GM12864 (cell line): ENCODE measurements at regions not wholly inside any gene's neighbourhood (a gene's known extent, or its start where the extent isn't known, plus 50 kb on each side); places are given as distances from the start of the nearest gene placed in this dataset.

Source experiments
- DNase-seq: peaks from one replicate; pipeline ENCODE4 v3.0.0-alpha.2; 2011; ENCODE audit warnings: low read depth
- H3K4me3 ChIP-seq: 2 replicates; pipeline ENCODE4 v1.5.1; 2011; ENCODE audit warnings: mild to moderate bottlenecking, low read depth, low read length, control low read depth
- CTCF ChIP-seq: IDR thresholded peaks from 2 replicates; pipeline ENCODE4 v1.5.1; 2011; ENCODE audit warnings: low read depth, mild to moderate bottlenecking, moderate library complexity, low read length, control low read depth, inconsistent platforms; ENCODE audit errors: missing control alignments

- H3K4me3 ChIP-seq: no peak overlapping the region
- TF ChIP-seq CTCF: no peak
- no peak for DNase-seq
Observed at GRCh38 chr5:39542511-39543285, 117.9 kb upstream of the DAB2 start.

GRCh38 chr5:39541920-39542319 is 117.1 kb upstream of the DAB2 start:
- no peak for DNase-seq
- no peak overlapping the region for H3K4me3 ChIP-seq
- TF ChIP-seq CTCF: no peak

GRCh38 chr5:39539470-39539869 is 114.7 kb upstream of the DAB2 start:
- no peak overlapping the region for H3K4me3 ChIP-seq
- DNase-seq: no peak
- TF ChIP-seq CTCF: no peak

GRCh38 chr5:39534690-39535089 is 109.9 kb upstream of the DAB2 start:
- TF ChIP-seq CTCF: no peak
- no peak overlapping the region for H3K4me3 ChIP-seq

GRCh38 chr5:39533749-39534148 is 109.0 kb upstream of the DAB2 start:
- H3K4me3 ChIP-seq: no peak overlapping the region
- no peak for TF ChIP-seq CTCF
- DNase-seq: no peak

More at GRCh38 chr5:39534690-39535089, 109.9 kb upstream of the DAB2 start:
- no peak for DNase-seq

- H3K4me3 ChIP-seq: no peak overlapping the region
- DNase-seq: no peak
- no peak for TF ChIP-seq CTCF
Observed at GRCh38 chr5:39532511-39532910, 107.7 kb upstream of the DAB2 start.

- no peak for DNase-seq
- no peak for TF ChIP-seq CTCF
Observed at GRCh38 chr5:39531306-39531705, 106.5 kb upstream of the DAB2 start.

More at GRCh38 chr5:39531306-39531705, 106.5 kb upstream of the DAB2 start:
- H3K4me3 ChIP-seq: no peak overlapping the region
